HG03045 (cell line): ENCODE measurements at regions not wholly inside any gene's neighbourhood (a gene's known extent, or its start where the extent isn't known, plus 50 kb on each side); places are given as distances from the start of the nearest gene placed in this dataset.

Experiments used
- ATAC-seq: cut with Tn5 transposase; IDR thresholded peaks from one replicate; pipeline ENCODE4 v1.9.1; 2021; ENCODE audit warnings: mild to moderate bottlenecking, moderate library complexity; ENCODE audit not compliant: unreplicated experiment

DNA sequence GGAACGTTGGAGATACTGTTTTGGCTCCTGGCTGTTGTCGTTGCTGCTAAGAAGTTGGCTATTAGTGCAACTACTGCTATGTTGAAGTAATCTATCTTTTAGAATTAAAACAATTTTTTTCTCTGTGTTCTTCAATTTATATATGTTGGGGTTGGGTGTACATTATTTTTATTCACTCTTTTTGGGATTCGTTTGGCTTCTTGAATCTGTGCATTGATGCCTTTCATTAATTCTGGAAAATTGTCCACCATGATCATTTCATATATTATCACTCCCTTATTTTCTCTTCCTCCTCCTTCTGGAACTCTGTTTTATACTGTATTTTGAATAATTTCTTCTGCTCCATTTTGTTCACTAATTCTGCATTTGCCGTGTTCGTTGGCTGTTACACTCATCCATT, 199.5 kb upstream of the PLET1 start:
- ATAC-seq = no peak

DNA sequence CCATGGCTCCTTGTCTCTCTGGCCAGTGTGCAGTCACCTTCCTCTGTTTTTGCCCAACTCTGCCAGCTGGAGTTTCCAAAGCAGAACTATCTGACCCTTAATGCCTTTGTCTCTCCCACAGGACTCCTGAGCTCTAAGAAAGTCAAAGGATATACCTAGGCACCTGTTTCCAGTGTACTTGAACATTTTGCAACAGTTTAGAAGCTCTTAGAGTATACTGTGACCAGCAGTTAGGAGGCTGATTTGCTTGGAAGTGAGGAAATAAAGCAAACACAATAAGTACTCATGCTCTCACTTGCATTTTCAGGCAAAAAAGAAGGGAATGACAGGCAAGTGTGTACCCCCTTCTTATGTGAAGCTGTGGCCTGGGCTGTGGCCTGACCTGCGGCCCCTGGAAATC, 204.3 kb upstream of the PLET1 start:
- ATAC-seq = no peak

DNA sequence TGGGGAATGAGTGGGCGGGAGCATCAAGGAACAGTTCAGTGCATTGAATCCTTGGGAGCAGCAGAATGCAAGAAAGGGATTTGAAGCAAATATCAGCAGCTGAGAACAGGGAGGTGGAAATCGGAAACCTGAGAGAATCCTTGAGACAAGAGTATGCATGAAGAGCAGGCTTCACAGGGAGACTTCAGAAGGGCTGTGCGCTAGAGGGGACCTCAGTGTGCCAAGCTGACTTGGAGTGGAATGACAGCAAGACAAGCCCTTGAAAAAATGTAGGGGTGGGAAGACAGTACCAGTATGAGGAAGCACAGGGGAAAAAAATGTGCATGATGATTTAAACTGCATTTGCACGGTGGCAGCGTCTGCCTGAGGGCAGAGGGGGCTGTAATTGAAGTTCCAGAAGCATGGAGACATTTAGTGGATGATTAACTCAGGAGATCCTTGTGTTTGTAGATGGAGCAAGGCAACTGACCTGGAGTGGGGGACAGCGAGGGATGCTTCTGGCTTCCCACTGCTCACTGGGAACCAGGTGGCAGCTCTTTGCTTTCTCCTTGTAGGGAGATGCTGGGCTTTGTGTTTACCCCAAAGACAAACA, 204.9 kb upstream of the PLET1 start:
- ATAC-seq = no peak

DNA sequence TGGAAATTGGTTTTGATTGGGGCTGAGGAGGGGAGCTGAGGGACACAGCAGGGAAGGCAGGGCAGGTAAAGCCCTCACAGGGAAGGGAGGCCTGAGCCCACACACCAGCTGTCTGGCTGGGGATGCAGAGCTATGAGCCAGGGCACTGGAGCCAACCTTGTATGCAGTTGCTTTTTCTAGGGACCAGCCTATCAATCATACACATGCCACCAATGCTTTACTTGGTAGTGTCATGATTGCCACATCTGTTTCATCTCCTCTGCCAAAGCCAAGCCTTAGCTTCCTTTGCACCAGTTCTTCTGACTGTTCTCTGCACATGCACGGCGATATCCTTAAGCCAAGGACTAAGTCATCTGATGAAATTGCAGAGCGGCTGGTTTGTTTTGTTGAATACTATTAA, 207.1 kb upstream of the PLET1 start:
- no peak for ATAC-seq

DNA sequence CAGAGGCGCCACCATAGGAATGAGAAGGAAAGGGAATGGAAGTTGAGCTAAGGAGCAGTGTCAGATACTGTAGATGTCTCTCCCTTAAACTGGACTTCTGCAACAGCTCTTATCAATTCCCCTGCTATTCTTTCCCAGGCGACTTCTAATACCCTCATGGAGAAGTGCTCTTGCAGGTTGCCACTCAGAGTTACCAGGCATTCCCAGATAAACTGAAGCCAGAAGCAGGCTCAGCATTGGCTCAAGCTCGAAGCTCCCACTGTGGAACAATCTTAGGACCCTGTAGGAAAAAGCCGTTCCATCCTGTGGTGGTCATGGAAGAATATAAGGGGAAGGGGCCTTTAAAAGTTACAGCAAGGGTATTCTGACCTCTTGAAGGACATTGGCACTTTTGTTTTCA, 208.7 kb upstream of the PLET1 start:
- no peak for ATAC-seq

DNA sequence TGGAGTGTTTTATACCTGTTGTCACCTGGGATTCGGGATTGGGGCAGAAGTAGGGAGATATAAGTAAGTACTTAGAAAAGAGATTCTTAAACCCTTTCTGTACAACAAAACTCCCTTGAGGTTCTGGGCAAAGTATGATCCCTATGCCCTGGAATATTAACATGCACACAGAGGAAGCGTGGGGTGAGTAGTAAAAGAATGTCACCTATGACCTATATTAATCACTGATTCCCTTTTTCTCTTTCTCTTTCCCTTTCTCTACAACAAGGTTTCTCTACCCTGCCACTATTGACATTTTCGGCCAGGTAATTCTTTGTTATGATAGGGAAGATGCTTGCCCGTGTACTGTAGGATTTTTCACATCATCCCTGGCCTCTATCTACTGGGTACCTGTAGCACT, 209.7 kb upstream of the PLET1 start:
- ATAC-seq = no peak

DNA sequence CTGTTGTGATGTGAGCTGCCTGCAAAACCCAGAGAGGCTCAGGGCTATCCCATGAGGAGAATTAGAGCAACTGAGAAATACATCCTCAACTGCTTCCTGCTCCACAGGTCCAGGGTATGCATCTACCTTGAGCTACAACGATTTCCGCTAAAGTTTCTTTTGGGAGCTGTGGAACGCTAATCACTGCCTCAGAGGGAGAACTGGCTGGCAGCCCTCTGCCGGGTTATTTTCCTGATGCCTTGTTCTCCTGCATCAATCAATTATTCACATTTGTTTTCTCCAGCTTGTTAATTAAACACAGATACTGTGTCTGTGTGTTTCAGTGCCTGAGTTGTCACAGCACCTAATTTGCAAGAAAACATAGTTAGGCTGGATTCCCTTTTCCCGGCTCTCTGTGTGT, 211.1 kb upstream of the PLET1 start:
- no peak for ATAC-seq

DNA sequence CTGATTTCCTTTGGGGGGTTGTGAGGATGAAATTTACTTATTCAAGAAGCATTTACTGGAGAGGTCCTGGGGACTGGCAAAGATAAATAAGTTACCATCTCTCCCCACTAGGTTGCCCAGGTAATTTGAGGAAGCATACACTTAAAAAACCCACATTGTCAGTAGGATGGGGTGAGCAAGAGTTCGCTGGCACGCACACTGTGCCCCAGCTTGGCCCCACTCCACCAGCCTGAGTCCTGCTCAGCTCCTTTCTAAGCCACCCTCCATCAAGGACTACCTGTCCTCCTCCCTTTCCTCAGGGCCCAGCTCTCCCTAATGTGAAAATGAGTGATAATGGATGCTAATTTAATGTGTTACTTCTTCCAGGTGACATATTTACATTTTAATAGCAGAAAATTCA, 216.5 kb upstream of the PLET1 start:
- no peak for ATAC-seq

DNA sequence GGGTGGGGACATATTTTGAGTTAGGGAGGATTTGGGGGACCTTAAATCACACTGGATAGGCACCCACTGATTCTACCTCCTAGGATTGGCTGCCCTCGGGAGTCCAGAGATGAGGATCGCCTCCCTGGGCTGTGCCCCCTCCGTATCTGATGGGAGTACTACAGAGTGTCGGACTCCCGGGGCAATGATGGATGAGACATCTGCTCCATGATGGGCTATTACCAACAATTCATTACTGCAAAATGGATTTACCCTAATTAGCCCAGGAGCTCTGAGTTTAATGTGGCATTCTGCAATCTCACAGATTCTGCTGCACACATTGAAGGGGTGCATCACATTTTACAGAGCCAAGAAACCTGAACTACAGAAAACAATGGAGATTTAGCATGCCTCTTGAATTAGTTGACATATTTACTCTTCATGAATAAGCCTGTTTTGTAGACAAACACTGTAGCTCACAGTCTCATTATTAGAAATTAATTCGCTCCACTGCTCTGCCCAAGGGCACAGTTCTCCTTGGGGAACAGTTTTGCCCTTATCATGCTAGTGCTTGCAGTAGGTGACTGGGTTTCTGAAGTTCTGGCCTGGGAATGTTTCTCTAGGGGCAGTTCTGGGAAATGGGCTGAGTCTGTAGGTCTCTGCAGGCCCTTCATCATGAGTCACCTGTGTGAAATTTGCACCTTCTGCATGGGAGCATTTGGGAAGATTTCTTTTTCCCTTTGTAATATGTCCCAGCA, 217.1 kb upstream of the PLET1 start:
- no peak for ATAC-seq

DNA sequence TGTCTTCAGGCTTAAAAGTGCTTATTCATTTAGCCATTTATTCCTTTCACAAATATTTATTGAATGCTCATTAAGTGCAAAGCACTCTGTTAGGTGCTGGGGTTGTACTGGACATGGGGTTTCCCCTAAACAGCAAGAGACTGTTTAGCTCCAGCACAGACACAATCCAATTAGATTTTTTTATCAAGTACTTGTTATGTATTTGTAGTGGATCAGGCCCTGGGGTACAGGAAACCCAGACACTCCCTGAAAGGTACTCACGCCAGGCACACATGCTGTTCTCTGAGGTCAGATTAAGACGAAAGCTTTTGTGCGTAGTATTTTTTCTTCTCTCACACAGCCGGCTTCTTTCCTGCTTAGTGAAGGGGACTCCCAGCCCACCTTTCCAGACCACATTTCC, 218.1 kb upstream of the PLET1 start:
- ATAC-seq = no peak

DNA sequence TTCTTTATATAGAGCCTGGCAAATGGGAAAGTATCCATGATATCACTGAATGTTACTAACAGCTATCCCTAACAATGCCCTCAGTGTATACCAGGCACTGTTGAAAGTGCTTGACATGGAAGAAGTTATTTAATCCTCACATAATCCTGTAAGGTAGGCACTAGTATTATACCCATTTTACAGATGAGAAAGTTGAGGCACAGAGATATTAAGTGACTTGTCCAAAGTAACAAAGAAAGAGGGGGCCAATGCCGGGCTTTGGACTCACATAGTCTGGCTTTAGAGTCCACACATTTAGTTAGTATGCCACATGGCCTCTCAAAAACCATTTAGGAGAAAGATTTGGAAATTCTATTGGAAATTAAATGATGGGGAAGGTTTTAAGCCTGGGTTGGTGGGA, 220.8 kb upstream of the PLET1 start:
- no peak for ATAC-seq

DNA sequence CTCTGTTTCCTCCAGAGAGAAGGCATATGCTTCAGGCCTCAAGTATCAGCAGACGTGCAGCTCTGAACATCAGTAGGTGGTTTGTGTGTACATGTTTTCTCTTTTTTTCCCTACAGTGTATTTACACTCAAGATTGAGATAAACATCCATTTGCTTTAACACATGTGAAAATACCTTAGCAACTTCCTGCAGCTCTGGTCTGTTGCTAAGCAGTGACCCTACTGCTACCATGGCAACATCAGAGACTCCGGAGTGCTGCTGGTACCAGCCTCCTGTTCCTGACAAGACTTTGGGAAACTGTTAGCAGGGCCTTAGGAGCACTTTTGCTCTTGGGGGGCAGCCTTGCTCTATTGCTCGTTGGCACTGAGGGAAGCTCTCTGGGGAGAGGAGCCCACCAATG, 221.2 kb upstream of the PLET1 start:
- ATAC-seq = no peak

DNA sequence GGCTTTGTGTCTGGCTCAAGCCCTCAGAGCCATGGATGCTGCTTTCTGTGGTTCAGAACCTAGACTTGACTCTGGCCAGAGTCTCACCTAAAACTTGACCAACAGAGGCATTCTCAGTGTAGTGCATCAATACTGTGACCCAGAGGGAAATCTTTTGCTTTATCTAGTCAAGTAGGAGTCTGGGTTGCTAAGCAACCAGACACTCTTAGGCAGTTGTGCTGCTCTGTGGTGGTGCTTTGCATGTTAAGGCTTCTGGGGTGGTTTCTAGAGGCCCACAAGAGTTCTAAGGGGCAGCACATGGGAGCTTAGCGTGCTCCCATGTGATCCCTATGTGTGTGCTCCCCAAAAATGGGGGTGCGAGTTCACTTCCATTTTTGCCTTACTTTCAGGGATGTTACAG, 224.6 kb upstream of the PLET1 start:
- ATAC-seq = no peak

DNA sequence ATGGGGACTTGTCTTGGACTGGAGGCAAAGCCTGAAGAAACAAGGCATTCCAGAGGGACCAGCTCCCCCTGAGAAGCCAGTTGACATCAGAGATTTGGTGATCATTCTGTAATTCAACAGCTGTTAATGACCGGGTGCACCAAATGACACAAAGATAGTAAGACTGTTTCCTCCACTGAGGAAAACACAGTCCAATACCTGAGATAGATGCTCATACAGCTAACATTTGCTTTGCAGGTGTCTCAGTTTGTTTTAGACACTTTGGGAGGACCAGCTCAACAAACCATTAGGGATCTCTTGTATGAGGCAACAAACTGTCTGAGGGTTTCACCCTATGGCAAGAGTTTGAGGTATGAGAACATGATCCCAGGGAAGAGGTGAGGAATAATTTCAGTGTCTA, 237.2 kb upstream of the PLET1 start:
- no peak for ATAC-seq

DNA sequence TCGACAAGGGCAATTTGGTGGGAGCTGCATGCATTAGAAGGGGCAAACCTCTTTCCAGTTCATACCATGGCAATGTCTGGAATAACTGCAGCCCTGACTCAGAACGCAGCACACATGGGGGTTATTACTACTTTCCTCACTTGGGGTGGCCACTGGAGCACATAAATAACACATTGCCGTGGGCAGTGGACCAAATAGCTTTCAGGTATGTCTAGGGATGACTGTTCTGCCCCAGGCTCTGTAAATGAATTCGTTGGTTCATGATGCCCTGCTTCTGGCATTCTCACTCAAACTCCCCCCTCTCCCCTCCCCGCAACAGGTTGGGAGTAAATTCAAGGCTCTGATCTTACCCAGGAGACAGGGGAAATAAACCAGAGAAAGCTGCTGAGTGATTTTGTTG, 238.0 kb upstream of the PLET1 start:
- ATAC-seq = no peak

DNA sequence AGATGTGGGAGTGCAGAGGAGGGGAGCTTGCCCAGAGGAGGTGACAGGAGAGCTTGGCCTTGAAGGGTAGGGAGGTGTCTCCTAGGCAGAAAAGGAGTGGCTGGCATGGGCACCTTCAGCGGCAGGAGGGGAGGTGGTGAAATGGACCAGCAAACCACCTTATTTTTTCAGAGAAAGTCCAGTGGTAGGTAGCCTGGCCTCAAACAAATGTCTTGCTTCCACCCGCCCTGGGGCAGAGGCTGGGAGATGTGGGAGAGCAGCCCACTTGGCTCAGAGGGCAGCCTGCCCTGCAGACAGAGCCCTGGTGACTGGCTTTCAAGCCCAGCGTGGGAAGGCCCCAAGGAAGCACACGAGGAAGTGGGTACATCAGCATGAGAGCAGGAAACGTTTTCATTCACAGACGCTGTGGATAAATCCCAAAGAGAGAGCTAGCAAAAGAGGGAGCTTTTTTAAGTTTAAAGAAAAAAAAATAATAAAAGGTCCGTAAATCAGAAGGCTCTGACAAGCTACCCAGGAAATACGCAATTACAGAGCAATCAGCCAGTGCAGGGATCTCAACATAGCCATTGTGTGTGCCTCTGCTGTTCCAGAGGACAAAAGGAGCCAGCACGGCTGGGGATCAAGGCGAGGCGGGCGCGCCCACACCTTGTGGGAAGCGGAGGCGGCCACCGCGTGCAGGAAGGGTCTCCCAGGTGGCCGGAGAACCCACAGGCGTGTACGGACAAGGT, 238.7 kb upstream of the PLET1 start:
- no peak for ATAC-seq

DNA sequence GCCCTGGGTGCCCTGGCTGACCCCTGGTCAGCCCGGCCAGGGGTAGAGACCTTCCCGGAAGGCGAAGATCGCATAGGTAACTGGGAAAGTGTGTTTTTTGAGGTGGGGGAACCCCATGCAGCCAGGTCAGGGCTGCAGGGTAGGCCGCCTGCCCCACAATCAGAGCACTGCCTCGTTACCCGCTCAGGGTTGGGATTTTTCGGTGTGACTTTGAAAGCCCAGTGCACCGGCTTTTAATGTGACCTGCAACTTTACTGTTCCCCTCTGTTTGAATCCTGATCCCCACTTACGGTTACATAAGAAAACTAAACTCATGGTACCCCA, 239.2 kb upstream of the PLET1 start:
- no peak for ATAC-seq

DNA sequence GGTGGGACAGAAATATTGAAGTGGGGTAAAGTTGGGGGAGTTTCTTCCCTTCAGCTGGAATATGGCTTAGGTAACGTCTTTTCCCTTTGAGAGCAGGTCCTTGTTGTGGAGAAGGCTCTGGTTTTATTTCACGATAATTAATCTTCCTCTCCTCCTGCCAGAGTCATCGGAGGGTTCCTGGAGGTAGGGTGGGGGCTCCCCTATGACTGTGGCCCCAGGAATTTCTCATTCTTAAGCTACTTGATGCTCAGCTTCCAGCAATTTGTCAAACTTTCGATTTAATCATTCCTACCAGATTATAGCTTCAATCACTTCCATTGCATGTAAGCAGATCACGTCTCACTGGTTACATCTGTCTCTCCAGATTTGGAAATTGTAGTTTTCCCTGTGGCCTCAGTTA, 242.8 kb upstream of the PLET1 start:
- no peak for ATAC-seq

DNA sequence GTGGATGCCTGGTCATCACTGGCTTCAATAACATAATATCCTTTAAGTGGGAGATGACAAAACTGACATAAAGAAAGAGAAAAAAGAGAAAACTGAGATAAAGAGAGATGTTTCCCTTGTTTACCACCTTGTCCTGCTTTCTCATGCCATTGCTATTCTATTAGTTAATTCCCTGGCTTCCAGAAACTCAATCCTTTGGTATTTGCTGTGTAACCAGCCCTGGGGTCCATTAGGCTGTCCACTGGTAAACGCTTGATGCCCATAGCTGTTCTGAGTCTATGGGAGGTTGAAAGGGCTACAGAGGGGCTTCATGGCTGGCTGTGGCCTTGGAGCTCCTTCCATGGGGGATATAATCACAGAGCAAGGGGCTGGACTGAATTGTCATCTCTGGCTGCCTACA, 243.4 kb upstream of the PLET1 start:
- ATAC-seq = no peak

DNA sequence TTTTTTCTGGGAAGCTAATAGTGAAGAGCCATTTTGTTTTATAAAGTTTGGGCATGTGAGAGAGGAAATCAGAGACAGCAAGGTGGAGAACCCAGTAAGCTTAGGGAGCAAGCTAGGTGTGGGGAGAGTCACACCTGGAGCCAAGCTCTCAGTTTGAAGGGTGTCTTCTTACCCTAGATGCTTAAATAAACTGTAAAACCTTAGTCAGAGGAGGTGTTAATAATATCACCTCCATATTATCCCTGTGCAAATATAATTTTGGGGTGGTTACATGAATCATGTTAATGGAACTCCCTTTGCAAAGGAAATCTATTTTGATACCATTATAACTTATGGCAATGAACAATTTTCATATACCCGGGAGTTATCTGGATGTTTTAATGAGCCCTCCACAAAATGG, 246.2 kb upstream of the PLET1 start:
- no peak for ATAC-seq

DNA sequence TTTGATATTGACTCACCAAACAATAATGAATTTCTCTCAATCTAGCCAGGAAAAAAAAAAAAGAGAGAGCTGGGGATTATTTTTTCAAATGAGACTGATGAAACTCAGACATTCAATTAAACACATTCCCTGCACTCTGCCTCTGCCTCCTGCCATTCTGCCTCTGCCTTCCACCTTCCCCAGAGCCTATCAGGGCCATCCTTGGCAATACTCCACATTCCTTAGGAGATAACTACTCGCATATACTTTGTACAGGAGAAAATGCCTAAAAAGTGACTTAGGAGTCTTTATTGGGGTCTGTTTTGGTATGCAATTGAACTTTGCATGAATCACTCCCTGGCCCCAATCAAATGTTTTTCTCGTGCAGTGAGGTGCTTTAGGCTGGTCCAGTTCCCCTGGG, 246.6 kb upstream of the PLET1 start:
- ATAC-seq = no peak

DNA sequence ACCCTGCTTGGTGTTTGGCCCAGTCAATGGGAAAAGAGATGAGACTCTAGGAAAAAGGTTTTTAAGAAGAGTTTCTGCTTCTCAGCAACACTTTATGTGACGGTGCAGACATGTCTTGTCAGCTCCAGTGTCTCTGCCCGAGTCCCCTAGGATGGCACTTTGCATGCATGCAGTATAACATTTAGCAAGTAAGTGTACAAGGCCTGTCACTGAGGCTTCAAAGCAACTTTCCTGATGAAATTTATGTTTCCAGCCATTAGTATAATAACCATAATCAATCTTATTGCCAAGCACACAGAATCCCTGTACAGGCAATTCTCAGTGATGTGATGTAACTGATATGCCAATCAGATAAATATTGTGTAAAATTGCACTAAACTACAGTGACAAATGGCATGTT, 248.1 kb upstream of the PLET1 start:
- ATAC-seq = no peak

DNA sequence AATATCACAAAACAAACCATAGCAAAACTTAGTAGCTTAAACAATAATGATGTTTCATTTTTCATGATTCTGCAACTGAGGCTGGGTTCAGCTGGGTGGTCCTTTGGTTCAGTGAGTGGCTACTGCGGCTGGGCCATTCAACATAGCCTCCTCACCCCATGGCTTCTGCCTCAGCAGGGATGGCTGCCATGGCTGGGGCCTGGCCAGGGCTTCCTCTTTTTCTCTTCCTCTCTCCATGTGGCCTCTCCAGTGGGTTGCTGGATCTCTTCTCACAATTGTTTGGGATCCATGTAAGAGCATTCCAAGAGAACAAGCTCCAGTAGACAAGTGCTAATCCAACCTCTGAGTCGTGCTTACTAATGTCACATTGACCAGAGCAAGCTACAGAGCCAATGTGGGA, 248.6 kb upstream of the PLET1 start:
- no peak for ATAC-seq
